GM18870 (cell line): ENCODE measurements at regions not wholly inside any gene's neighbourhood (a gene's known extent, or its start where the extent isn't known, plus 50 kb on each side); places are given as distances from the start of the nearest gene placed in this dataset.
A peak's percentile ranks its signal among the peaks of the same experiment; 100 is the strongest.
"Not testable (repeated sequence)": the region's sequence is repeated elsewhere in the genome, so short reads cannot be mapped to it uniquely, and the experiment has no call there.

Source experiments
- ATAC-seq: cut with Tn5 transposase; IDR thresholded peaks from one replicate; pipeline ENCODE4 v1.9.1; 2021; ENCODE audit warnings: moderate library complexity; ENCODE audit not compliant: unreplicated experiment

DNA sequence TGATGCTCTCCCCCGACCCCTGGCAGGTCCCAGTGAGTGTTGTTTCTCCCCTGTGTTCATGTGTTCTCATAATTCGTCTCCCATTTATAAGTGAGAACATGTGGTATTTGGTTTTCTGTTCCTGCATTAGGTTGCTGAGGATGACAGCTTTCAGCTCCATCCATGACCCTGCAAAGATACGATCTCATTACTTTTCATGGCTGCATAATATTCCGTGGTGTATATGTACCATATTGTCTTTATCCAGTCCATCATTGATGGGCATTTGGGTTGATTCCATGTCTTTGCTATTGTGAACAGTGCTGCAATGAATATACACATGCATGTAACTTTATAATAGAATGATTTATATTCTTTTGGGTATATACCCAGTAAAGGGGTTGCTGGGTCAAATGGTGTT is 321.5 kb downstream of the EMP1 start:
- not testable (repeated sequence) for ATAC-seq

DNA sequence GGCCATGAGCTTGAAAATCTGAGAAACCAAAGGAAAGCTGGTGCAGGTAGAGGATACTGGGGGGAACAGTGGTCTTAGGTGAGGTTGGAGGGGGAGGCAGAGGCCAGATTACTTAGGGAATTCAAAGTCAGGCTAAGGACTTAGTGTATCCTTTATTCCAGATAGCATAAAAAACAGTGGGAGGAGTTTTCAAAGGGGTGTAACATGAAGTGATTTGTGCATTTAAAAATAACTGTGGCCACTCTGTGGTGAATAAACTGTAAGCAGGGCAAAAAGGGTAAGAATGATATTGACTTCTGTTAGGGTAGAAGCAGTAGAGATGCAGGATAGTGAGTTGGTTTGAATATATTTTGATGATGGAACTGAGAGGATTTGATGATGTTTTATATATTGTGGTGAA is 313.2 kb downstream of the EMP1 start:
- no peak for ATAC-seq

DNA sequence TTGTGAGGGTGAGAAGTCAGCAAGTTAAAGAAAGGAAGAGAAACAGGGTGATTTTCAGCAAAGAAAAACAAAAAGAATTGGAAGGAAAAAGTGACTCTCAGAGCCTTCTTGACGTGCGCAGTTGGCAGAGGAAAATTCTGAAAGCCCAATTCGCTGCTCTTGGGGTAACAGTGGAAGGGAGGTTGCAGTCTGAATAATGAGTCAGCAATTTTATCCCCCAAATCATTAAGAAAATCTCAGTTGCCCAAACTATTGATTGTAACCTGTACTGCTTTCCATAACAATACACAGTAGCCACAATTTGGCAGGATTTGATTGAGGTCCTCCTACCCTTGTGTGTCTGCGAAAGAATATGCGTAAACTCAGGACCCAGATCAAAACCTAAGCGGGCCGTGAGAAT is 309.1 kb downstream of the EMP1 start:
- no peak for ATAC-seq

DNA sequence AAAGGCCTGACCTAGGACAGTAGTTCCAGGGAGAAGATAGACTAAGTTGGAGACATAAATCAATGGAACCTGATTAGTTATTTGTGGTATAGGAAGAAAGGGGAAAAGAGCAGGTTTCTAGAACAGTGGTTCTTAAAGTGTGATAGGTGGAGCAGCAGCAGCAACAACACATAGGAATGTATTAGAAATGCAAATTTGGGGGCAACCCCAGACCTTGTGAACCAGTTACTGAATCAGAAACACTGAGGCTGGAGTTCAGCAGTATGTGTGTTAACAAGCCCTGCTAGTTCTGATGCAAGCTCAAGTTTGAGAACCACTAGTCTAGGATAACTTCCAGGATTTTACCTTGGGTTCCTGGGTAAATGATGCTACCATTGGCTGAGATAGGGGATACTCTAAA is 308.7 kb downstream of the EMP1 start:
- ATAC-seq = no peak

DNA sequence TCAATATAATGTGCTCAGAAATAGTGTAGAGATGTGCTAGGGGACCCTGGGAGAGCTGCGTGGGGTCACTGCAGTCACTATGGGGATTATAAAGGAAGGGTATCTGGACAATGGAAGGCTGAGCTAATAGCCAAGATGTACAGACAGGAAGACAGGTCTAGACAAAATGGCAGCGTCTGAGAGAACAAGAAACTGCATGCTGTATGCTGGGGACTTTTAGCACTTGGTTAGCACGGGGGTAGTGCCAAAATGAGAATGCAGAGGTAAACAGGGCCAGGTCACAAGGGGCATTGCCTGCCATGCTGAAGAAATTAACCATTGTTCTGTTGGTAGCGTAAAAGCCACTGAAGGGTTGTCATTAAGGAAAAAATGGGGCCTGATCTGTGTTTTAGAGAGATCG is 308.2 kb downstream of the EMP1 start:
- ATAC-seq = no peak

DNA sequence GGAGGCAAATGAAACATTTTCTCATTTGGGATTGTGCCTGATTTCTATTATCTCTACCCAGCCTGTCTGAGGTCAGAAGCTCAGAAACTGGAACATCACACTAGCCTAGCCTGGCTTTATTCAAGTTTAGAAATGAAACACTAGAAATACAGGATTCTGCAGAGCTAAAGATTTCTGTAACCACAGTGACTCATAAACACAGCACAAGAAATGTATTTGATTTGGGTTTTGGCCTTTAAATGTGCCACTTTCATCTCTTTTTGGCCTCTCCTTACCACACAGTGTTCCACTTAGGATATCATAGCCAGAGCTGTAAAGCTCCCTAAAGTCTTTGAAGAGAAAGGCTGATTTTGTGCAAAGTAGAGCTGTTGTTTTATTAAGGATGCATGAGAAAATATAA is 307.5 kb downstream of the EMP1 start:
- ATAC-seq = no peak

DNA sequence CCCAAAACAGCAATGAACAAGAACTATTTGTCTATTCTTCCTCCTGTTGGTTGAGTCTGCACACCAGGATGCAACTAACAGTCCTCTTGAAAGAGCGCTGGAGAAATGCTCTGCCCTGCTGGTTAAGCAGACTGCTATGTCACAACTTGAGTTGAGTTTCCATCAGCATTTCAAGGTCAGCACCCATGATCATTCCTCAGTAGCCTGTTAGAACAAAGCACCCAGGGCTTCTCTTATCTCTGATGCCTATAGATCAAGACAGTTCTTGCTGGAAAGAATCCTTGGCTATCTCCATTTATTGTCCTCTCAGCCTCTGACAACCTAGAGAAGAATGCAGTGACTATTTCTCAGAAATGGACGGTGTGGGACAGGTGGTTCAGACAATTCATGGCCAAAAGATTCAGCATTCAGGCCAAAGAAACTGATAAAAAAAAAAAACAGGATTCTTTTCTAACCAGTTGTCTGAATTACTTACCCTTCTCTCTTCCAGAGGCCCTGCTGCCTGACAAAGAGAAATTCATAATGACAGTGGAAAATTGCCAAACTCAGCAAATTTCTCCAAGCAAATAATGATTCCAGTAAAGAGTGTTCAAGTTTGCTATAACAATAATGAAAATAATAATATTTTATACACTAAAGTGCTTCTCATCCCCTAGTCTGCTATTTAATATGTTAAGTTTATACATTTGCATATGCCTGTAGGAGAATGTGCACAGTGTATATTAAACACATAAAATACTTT is 306.7 kb downstream of the EMP1 start:
- ATAC-seq = no peak

DNA sequence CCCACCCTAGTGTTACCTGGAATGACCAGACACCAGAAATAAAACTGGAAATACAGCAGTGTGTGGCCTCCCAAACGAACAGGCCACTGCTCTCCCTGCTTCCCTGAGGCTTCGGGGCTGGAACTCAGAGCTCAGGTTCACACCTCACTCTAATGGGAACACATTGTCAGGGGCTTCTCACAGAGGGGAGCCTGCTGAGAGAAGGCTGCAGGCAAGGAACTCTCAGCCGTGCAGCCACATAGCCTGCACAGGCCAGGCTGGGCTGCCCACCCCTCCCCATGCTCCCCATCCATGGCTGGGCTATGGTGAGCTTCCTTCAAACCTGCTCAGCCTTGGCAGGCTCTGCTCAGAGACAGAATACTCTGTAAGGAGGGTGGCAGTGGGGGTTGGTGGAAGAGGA is 302.5 kb downstream of the EMP1 start:
- no peak for ATAC-seq

DNA sequence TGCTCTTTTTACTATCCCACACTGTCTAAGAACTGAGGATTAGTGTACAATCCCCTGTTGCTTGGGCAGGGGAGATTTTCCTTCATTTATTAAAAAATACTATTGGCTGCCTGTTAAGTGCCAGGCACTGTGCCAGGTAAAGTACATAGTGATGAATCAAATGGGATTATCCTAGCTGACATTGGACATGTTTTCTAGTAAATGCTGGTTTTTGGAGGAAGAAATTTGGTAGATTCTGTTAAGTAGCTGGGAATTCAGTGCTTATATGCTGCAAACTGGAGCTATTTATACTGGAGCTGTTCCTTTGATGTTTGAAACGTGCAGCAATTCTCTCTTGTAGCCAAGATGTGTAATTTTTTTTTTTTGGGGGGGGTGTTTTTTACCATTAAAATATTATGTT is 299.6 kb downstream of the EMP1 start:
- no peak for ATAC-seq

DNA sequence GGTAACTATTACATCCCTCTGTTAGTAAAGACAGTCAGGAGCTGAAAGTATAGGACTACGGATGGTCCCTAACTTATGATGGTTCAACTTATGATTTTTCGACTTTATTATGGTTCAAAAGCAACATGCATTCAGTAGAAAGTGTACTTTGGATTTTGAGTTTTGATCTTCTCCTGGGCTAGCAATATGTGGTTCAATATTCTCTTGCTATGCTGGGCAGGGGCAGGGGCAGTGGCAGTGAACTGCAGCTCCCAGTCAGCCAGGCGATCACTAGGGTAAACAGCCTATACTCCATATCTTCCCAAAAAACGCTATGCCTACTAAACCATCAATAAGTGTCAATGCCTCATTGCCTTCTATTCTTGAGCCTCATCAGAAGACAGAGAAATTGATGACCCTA is 292.7 kb downstream of the EMP1 start:
- ATAC-seq = no peak

DNA sequence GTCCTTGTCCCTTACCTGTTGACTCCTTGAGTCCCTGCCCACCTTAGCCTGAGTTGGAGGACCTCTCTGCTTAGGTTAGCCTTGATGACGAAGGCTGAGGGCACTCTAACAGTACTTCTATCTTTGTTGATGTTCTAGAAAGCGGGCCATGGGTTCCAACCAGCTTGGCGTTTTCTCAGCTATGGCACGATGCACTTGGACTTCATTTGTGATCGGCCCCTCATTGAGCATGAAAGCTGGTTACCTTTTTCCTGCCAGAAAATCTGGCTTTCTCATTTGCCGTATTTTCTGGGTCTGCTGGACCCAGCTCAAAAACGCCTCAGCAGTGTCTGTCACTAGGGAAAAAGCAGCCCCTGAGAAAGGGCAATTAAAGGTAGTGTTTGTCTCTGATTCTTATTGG is 290.8 kb downstream of the EMP1 start:
- no peak for ATAC-seq

DNA sequence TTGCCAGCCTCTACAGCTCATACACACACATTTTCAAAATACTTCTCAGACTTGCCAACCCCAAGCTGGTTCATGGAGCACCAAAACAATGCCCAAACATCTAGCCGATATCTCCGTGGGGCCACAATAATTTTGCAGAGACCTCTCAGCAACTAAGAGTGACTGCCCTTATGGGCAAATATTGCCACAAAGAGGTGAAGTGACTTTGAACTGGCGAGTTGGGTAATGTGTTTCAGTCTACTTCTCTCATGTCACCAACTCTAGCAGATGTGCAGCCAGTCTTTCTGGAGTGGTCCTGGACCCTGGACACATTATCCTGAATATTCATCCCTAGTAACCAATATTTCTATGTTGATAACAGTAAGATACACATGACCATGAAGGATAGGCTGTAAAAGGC is 290.3 kb downstream of the EMP1 start:
- ATAC-seq = no peak

DNA sequence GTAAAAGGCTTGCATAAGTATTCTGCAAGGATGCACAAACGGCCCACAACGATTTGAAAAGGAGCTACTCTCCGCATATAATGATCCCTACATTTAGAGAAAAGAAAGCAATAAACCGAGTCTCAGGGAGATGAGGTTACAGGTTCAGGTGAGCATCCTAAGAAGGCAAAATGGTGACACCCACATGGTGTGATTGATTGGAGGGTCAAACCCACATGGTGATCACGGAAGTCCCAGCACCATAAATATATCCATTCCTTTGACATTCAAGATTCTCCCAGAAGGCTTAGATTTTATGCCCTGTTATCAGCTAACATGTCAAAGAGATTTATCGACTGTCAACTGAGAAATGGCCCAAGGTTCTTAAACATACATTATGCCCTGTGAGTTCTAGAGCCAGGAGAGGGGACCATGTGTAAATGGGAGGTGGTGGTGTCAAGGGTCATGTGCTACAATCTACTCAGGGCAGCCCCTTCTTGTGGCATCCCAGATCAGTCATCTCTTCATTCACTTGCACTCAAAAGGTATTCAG is 282.2 kb downstream of the EMP1 start:
- no peak for ATAC-seq

DNA sequence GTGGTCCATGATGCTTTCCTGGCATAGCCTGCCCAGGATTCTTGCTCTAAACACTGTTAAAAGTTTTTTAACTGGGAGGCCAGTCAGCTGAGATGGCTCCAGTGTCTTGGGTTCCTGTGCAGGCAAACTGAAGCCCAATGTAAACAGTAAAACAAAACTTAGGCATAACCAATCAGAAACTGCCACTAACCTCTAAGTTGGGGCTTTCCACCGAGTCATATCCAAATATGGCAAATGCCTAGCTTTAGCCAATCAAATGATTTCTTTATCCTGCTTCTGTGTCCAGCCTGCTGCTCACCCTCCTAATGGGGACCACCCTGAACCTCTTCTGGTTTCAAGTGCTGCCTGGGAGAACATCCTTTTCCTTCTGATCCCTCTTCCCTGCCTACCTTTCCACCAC is 277.9 kb downstream of the EMP1 start:
- no peak for ATAC-seq

DNA sequence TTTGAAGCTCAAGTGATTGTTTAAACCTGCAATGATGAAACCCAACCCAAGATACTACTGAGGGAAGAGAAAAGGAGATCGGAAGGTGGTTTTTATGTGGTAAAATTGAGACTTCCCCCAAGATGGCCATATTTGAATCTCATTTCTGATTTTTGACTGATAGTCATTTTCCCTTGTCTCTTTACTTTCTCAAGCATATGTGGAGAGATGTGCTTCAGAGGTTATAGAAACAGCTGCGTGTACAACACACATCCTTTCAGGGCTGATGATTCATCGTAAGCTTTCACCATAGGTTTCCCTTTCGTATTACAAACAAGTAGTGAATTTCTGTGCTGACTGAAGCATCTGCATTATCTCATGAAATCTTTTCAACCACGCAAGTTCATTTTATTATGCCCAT is 276.2 kb downstream of the EMP1 start:
- peak; percentile 97 for ATAC-seq

DNA sequence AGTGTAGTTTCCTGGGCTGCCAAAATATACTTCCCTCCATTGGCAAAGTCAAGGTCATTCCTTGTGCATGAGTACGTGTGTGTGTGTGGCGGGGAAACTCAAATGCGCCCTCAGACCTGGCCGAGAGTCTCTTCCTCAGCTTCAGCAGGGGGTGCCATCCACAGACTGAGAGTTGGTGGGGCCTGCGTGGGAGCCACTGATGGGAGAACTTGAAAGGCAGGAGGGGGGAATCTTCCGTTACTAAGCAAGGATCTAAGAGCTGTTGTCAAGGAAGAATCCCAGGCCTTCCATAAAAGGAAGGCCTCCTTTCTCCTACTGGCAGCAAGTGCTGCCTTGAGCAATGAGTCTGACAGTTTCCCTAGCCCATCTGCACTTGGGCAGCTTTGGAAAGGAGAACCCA is 274.9 kb downstream of the EMP1 start:
- no peak for ATAC-seq

DNA sequence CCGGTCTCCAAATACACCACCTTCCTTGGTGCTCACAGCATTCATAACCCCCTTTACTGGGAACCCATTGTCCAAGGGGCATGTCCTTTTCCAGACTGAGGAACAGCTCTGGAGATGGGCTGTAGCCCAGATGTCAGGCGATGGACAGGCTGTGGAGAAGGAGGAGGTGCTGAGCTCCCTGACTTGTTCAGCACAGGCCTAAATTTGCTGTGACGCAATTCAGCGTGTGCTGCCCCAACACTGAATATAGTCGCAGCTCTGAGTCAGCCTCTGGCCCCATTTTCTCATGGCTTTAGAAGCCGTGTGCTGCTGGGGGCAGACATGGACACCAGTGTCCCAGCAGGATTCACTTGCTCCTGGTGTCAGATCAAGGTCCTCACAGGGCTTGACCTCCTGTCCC is 269.1 kb downstream of the EMP1 start:
- no peak for ATAC-seq

DNA sequence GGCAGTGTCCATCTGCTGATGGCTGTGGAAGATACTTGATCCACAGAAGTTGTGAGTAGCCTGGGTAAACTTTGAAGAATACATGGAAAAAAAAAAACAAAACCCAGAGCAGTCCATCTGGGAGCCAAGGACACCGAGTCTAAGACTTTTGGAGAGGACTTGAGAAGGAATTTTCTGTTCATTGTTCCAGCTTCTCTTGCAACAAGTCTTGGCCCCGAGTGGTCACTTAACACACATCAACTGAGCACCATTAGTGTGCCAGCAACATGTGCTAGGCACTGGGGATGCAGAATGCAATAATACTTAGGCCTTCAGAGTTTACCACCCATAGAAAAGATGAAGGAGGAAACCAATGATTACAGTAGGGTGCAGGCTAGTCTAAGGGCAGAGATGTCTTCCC is 266.7 kb downstream of the EMP1 start:
- ATAC-seq = no peak

DNA sequence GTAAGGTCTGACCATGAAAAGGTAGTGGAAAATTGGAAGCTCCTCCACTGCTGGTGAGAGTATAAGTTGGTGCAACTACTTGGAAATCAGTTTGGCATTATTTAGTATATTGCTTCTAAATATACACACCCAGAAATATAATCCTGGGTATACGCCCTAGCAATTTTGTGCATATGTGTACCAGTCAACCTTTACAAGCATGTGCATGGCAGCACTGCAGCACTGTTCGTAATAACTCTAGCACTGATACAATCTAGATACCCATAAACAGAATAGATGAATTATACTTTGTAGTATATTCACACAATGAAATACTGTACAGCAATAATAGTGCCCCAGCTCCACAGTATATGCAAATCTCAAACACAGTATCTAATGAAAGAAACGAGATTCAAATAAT is 265.9 kb downstream of the EMP1 start:
- ATAC-seq = no peak

DNA sequence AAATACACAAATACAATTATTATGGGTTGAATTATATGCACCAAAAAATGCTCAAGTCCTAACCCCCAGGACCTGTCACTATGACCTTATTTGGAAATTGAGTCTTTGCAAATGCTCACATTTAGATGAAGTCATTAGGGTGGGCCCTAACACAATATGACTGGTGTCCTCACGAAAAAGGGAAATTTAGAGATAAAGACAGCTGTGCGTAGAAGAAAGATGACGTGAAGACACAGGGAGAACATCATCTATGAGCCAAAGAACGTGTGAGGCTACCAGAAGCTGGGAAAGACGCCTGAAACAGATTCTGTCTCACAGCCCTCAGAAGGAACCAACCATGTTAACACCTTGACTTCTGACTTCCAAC is 259.2 kb downstream of the EMP1 start:
- no peak for ATAC-seq

DNA sequence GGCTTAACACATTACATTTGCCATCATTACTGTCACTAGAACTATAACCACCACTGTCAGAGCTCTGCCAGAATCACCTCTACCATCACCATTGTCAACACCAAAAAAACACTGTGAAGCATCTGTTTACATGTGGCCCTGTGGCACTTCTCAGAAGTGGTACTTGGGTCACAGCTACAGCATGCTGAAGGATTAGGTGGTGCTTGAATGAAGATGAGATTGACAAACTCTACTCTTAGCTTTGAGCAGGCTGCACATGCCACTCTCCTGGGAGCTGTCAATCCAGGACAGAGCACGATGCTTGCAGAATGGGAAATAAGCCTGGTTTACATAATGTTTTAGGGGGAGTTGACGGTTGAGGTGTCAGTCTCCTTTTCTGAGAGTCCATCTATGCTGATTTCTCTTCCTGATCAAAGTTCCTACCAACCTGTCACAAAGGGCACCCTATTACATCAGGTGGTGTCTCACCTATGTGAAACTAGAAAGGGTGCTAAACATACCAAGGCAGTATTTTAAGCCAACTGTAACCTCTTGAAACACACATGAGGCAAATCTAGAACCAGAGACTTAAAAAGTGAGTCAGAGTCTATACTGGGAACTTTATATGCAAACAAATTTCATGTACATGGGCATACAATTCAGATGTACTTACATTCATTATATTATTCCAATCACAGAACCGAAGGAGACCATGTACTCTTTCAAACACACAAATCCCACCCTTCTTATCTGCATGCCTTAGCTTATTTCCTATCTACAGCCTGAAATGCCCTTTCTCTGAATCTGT is 258.7 kb downstream of the EMP1 start:
- no peak for ATAC-seq

DNA sequence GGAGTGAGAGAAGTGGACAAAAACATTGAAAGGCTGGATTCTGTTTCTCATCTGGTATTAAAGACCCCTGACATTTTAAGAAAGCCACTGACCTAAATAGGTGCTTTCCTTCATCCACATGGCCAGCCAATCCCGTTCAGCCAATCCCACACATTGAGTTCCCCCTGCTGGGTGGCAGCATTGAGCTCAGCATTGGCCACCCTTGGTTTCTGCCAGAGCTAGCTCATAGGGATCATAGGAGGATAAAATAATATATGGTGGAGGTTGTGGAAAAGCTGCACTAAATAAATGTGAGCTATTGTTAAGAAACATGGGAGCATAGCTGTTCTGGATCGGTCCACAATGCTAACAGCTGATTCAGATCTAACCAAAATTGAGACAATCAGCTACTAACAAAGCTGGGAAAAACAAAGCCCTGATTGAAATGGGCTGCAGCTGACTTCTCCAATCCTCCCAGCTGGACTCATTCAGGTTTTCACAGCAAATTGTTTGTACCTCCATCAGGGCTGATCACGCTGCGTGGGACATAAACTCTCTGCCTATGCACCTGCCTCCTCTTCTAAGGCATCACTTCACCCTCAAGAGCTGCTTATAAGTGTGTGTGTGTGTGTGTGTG is 256.5 kb downstream of the EMP1 start:
- ATAC-seq = no peak
